WTC11 (cell line): ENCODE measurements at regions not wholly inside any gene's neighbourhood (a gene's known extent, or its start where the extent isn't known, plus 50 kb on each side); places are given as distances from the start of the nearest gene placed in this dataset.

Source experiments
- ATAC-seq: fragments of 200-7000 bp; cut with Tn5 transposase; 2 replicates; pipeline ENCODE4 v1.10.0; 2021; ENCODE audit warnings: mild to moderate bottlenecking, moderate library complexity
- CTCF ChIA-PET: fragments of 300-600 bp; sonication (Branson Sonifier 250); formaldehyde crosslinking; loops from one replicate; lab custom pipeline; 2021; ENCODE audit warnings: antibody characterized with exemption; lab: Charles Lee
- POLR2A ChIA-PET: fragments of 350-600 bp; sonication (Branson Sonifier 250); formaldehyde crosslinking; loops from one replicate; lab custom pipeline; 2021; ENCODE audit warnings: antibody characterized with exemption; lab: Charles Lee
- DNase-seq: peaks from one replicate; pipeline ENCODE4 v3.0.0; 2021; ENCODE audit warnings: low spot score
- H3K27ac Mint-ChIP-seq: 2 replicates; pipeline ENCODE4 v1.8.0; 2021; ENCODE audit warnings: mixed read lengths
- H3K27me3 Mint-ChIP-seq: 2 replicates; pipeline ENCODE4 v1.8.0; 2021; ENCODE audit warnings: low read depth, mild to moderate bottlenecking, moderate library complexity, mixed read lengths
- H3K36me3 Mint-ChIP-seq: 2 replicates; pipeline ENCODE4 v1.8.0; 2021; ENCODE audit warnings: mixed read lengths
- H3K4me1 Mint-ChIP-seq: 2 replicates; pipeline ENCODE4 v1.8.0; 2022; ENCODE audit warnings: mixed read lengths
- H3K4me3 Mint-ChIP-seq: 2 replicates; pipeline ENCODE4 v1.8.0; 2021; ENCODE audit warnings: mild to moderate bottlenecking, moderate library complexity, mixed read lengths
- H3K9me3 Mint-ChIP-seq: 2 replicates; pipeline ENCODE4 v1.8.0; 2021; ENCODE audit warnings: mixed read lengths
- ATF1 ChIP-seq: sonication (generic); formaldehyde crosslinking; IDR thresholded peaks from 2 replicates; pipeline ENCODE4 v1.8.1; 2023; ENCODE audit warnings: mild to moderate bottlenecking, moderate library complexity, missing genetic modification reagents
- CBFB ChIP-seq: sonication (generic); formaldehyde crosslinking; IDR thresholded peaks from 2 replicates; pipeline ENCODE4 v1.8.1; 2022; ENCODE audit warnings: mild to moderate bottlenecking, low read depth, missing genetic modification reagents
- CREM ChIP-seq: sonication (generic); formaldehyde crosslinking; IDR thresholded peaks from 2 replicates; pipeline ENCODE4 v1.8.1; 2022; ENCODE audit warnings: mild to moderate bottlenecking, missing genetic modification reagents, moderate library complexity
- JUN ChIP-seq: sonication (generic); formaldehyde crosslinking; IDR thresholded peaks from 2 replicates; pipeline ENCODE4 v1.8.0; 2023; ENCODE audit warnings: mild to moderate bottlenecking, missing genetic modification reagents
- KAT7 ChIP-seq: sonication (generic); formaldehyde crosslinking; IDR thresholded peaks from 2 replicates; pipeline ENCODE4 v1.8.1; 2023; ENCODE audit warnings: missing genetic modification reagents, mild to moderate bottlenecking, borderline replicate concordance
- NFATC4 ChIP-seq: fragments of 250-450 bp; sonication (Bioruptor Pico); IDR thresholded peaks from 2 replicates; pipeline ENCODE4 v1.9.0; 2021; ENCODE audit warnings: mild to moderate bottlenecking
- OVOL2 ChIP-seq: fragments of 250-450 bp; sonication (Bioruptor Pico); IDR thresholded peaks from 2 replicates; pipeline ENCODE4 v1.9.0; 2021; ENCODE audit warnings: mild to moderate bottlenecking, borderline replicate concordance
- RELA ChIP-seq: sonication (generic); formaldehyde crosslinking; IDR thresholded peaks from 2 replicates; pipeline ENCODE4 v1.8.1; 2022; ENCODE audit warnings: missing genetic modification reagents, mild to moderate bottlenecking, borderline replicate concordance
- RORB ChIP-seq: fragments of 250-450 bp; sonication (Bioruptor Pico); IDR thresholded peaks from 2 replicates; pipeline ENCODE4 v1.9.0; 2021; ENCODE audit warnings: mild to moderate bottlenecking
- SMAD4 ChIP-seq: sonication (generic); formaldehyde crosslinking; IDR thresholded peaks from 2 replicates; pipeline ENCODE4 v1.8.0; 2022; ENCODE audit warnings: mild to moderate bottlenecking, missing genetic modification reagents
- SP1 ChIP-seq: sonication (generic); formaldehyde crosslinking; conservative IDR thresholded peaks from 2 replicates; pipeline ENCODE4 v1.8.1; 2022; ENCODE audit warnings: missing genetic modification reagents
- TEAD1 ChIP-seq: sonication (generic); formaldehyde crosslinking; IDR thresholded peaks from 2 replicates; pipeline ENCODE4 v1.8.0; 2022; ENCODE audit warnings: mild to moderate bottlenecking, missing genetic modification reagents
- ZNF121 ChIP-seq: sonication (generic); formaldehyde crosslinking; IDR thresholded peaks from 2 replicates; pipeline ENCODE4 v1.8.0; 2023; ENCODE audit warnings: missing genetic modification reagents
- ZNF263 ChIP-seq: sonication (generic); formaldehyde crosslinking; IDR thresholded peaks from 2 replicates; pipeline ENCODE4 v1.8.1; 2022; ENCODE audit warnings: low read depth, mild to moderate bottlenecking, moderate library complexity, missing genetic modification reagents
- ZNF423 ChIP-seq: fragments of 250-450 bp; sonication (Bioruptor Pico); IDR thresholded peaks from 2 replicates; pipeline ENCODE4 v2.1.2; 2022; ENCODE audit warnings: mild to moderate bottlenecking, moderate library complexity
- TF ChIP-seq, protein P1 (sequence below): fragments of 250-450 bp; sonication (Bioruptor Pico); IDR thresholded peaks from 2 replicates; pipeline ENCODE4 v1.9.0; 2021; ENCODE audit warnings: moderate library complexity, mild to moderate bottlenecking, inconsistent platforms, borderline replicate concordance
- TF ChIP-seq, protein P2 (sequence below): sonication (generic); formaldehyde crosslinking; IDR thresholded peaks from 2 replicates; pipeline ENCODE4 v1.8.1; 2022; ENCODE audit warnings: mild to moderate bottlenecking, moderate library complexity, missing genetic modification reagents
- TF ChIP-seq, protein P3 (sequence below): sonication (generic); formaldehyde crosslinking; IDR thresholded peaks from 2 replicates; pipeline ENCODE4 v1.8.1; 2023; ENCODE audit warnings: mild to moderate bottlenecking, missing genetic modification reagents
- TF ChIP-seq, protein P4 (sequence below): sonication (generic); formaldehyde crosslinking; IDR thresholded peaks from 2 replicates; pipeline ENCODE4 v1.8.1; 2023; ENCODE audit warnings: mild to moderate bottlenecking, missing genetic modification reagents, moderate library complexity
- TF ChIP-seq, protein P5 (sequence below): fragments of 250-450 bp; sonication (Bioruptor Pico); IDR thresholded peaks from 2 replicates; pipeline ENCODE4 v1.9.0; 2021; ENCODE audit warnings: mild to moderate bottlenecking
- TF ChIP-seq, protein P6 (sequence below): sonication (generic); formaldehyde crosslinking; IDR thresholded peaks from 2 replicates; pipeline ENCODE4 v1.8.0; 2022; ENCODE audit warnings: mild to moderate bottlenecking, missing genetic modification reagents
- TF ChIP-seq, protein P7 (sequence below): fragments of 200-600 bp; IDR thresholded peaks from 2 replicates; pipeline ENCODE4 v1.8.0; 2022; ENCODE audit warnings: antibody characterized with exemption

DNA sequence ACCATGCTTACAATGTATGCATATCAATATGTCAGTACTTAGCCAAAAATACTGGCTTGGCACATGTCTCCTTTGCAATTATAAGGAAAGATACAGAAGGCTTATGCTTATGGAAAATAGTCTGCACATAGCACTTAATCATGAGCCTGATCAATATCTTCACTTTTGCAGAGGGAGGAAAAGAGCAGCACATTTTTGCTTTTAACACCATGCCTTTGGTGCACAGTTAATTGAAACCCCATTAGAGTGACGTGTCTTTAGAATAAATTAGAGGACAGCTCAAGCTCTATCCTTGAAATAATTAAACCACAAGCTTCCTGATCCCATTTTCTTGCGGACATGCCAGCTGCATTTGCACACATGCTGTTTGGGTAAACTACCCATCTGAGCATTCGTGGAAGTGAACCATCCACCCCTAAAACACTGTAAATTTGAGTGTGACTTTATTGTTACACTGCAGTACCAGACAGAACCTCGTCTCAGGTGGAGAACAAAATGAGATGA lies 839.9 kb upstream of the MGAT4C start:
- peaks cover 10% of the 10 kb centered on the region for H3K4me1 Mint-ChIP-seq
- peaks cover 17% of the 10 kb centered on the region for H3K9me3 Mint-ChIP-seq
- POLR2A ChIA-PET = interaction anchor here (0.6 kb wide), 1 partner anchor 845 kb away, joined by 4 read pairs; no protein-coding TSS in a partner anchor
- peaks cover 22% of the 10 kb centered on the region for H3K36me3 Mint-ChIP-seq
- H3K27ac Mint-ChIP-seq = no peak overlapping the region
- TF ChIP-seq, protein P1, sequence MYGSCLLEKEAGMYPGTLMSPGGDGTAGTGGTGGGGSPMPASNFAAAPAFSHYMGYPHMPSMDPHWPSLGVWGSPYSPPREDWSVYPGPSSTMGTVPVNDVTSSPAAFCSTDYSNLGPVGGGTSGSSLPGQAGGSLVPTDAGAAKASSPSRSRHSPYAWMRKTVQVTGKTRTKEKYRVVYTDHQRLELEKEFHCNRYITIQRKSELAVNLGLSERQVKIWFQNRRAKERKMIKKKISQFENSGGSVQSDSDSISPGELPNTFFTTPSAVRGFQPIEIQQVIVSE = no peak
- TF ChIP-seq RORB (no peak), ZNF423 (CRISPR knock-in tag) (no peak), TEAD1 (no peak)
- TF ChIP-seq, protein P2, sequence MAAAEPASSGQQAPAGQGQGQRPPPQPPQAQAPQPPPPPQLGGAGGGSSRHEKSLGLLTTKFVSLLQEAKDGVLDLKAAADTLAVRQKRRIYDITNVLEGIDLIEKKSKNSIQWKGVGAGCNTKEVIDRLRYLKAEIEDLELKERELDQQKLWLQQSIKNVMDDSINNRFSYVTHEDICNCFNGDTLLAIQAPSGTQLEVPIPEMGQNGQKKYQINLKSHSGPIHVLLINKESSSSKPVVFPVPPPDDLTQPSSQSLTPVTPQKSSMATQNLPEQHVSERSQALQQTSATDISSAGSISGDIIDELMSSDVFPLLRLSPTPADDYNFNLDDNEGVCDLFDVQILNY (CRISPR knock-in tag) = no peak
- H3K4me3 Mint-ChIP-seq = no peak overlapping the region
- ATAC-seq (no peak), DNase-seq (no peak)
- H3K27me3 Mint-ChIP-seq = no peaks in the 10 kb centered on the region; the same call in 1 of the 2 replicates
- CTCF ChIA-PET = no interaction called here

DNA sequence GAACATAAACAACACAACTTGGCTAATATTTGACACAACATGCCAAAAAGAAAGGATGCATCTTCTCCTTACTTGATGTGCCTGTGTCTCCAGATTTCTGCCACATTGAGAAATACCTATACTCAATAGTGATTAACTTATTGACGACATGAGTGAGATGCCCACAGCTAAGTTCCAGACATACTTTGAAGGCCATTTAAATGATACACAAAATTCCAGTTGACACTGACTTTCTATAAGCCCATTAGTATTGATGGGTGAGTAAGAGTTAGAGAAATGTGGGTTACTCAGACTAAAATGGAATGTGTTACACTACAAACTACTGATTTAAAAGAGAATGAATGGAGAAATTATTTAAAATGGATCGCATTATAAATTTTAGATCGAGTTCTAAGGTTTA lies 838.2 kb upstream of the MGAT4C start:
- CTCF ChIA-PET = no interaction called here
- POLR2A ChIA-PET = no interaction called here
- Mint-ChIP-seq H3K4me1 (peaks cover 10% of the 10 kb centered on the region), H3K9me3 (peaks cover 6% of the 10 kb centered on the region), H3K4me3 (no peak overlapping the region), H3K27ac (no peak overlapping the region), H3K27me3 (no peaks in the 10 kb centered on the region), H3K36me3 (peaks cover 10% of the 10 kb centered on the region)
- no peak for DNase-seq
- ATAC-seq = no peak
- TF ChIP-seq JUN (CRISPR knock-in tag) (no peak), CREM (no peak), ZNF121 (CRISPR knock-in tag) (no peak), RELA (CRISPR knock-in tag) (no peak), NFATC4 (CRISPR knock-in tag) (no peak), SMAD4 (no peak), CBFB (CRISPR knock-in tag) (no peak), SP1 (no peak), KAT7 (no peak), OVOL2 (CRISPR knock-in tag) (no peak), ATF1 (CRISPR knock-in tag) (no peak), ZNF263 (CRISPR knock-in tag) (no peak)
- TF ChIP-seq, protein P2 (CRISPR knock-in tag) = no peak
- TF ChIP-seq, protein P3, sequence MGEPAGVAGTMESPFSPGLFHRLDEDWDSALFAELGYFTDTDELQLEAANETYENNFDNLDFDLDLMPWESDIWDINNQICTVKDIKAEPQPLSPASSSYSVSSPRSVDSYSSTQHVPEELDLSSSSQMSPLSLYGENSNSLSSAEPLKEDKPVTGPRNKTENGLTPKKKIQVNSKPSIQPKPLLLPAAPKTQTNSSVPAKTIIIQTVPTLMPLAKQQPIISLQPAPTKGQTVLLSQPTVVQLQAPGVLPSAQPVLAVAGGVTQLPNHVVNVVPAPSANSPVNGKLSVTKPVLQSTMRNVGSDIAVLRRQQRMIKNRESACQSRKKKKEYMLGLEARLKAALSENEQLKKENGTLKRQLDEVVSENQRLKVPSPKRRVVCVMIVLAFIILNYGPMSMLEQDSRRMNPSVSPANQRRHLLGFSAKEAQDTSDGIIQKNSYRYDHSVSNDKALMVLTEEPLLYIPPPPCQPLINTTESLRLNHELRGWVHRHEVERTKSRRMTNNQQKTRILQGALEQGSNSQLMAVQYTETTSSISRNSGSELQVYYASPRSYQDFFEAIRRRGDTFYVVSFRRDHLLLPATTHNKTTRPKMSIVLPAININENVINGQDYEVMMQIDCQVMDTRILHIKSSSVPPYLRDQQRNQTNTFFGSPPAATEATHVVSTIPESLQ (CRISPR knock-in tag) = no peak
- TF ChIP-seq, protein P4, sequence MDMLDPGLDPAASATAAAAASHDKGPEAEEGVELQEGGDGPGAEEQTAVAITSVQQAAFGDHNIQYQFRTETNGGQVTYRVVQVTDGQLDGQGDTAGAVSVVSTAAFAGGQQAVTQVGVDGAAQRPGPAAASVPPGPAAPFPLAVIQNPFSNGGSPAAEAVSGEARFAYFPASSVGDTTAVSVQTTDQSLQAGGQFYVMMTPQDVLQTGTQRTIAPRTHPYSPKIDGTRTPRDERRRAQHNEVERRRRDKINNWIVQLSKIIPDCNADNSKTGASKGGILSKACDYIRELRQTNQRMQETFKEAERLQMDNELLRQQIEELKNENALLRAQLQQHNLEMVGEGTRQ (CRISPR knock-in tag) = no peak
- TF ChIP-seq, protein P5, sequence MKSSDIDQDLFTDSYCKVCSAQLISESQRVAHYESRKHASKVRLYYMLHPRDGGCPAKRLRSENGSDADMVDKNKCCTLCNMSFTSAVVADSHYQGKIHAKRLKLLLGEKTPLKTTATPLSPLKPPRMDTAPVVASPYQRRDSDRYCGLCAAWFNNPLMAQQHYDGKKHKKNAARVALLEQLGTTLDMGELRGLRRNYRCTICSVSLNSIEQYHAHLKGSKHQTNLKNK (CRISPR knock-in tag) = no peak
- TF ChIP-seq, protein P6, sequence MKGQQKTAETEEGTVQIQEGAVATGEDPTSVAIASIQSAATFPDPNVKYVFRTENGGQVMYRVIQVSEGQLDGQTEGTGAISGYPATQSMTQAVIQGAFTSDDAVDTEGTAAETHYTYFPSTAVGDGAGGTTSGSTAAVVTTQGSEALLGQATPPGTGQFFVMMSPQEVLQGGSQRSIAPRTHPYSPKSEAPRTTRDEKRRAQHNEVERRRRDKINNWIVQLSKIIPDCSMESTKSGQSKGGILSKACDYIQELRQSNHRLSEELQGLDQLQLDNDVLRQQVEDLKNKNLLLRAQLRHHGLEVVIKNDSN (CRISPR knock-in tag) = no peak
- TF ChIP-seq, protein P7, sequence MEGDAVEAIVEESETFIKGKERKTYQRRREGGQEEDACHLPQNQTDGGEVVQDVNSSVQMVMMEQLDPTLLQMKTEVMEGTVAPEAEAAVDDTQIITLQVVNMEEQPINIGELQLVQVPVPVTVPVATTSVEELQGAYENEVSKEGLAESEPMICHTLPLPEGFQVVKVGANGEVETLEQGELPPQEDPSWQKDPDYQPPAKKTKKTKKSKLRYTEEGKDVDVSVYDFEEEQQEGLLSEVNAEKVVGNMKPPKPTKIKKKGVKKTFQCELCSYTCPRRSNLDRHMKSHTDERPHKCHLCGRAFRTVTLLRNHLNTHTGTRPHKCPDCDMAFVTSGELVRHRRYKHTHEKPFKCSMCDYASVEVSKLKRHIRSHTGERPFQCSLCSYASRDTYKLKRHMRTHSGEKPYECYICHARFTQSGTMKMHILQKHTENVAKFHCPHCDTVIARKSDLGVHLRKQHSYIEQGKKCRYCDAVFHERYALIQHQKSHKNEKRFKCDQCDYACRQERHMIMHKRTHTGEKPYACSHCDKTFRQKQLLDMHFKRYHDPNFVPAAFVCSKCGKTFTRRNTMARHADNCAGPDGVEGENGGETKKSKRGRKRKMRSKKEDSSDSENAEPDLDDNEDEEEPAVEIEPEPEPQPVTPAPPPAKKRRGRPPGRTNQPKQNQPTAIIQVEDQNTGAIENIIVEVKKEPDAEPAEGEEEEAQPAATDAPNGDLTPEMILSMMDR = no peak
